Activated CD4-positive, alpha-beta T cell treated with anti-CD3 and anti-CD28 coated beads, Interleukin-10, Interleukin-2, amounts not matched to agents 100 ng/mL and 50 ng/mL, durations not matched to agents 16 hours and 8 hours (primary cell): ENCODE measurements at regions not wholly inside any gene's neighbourhood (a gene's known extent, or its start where the extent isn't known, plus 50 kb on each side); places are given as distances from the start of the nearest gene placed in this dataset.

Experiments
- DNase-seq: peaks from one replicate; pipeline ENCODE4 v3.0.0-alpha.2; 2020

DNA sequence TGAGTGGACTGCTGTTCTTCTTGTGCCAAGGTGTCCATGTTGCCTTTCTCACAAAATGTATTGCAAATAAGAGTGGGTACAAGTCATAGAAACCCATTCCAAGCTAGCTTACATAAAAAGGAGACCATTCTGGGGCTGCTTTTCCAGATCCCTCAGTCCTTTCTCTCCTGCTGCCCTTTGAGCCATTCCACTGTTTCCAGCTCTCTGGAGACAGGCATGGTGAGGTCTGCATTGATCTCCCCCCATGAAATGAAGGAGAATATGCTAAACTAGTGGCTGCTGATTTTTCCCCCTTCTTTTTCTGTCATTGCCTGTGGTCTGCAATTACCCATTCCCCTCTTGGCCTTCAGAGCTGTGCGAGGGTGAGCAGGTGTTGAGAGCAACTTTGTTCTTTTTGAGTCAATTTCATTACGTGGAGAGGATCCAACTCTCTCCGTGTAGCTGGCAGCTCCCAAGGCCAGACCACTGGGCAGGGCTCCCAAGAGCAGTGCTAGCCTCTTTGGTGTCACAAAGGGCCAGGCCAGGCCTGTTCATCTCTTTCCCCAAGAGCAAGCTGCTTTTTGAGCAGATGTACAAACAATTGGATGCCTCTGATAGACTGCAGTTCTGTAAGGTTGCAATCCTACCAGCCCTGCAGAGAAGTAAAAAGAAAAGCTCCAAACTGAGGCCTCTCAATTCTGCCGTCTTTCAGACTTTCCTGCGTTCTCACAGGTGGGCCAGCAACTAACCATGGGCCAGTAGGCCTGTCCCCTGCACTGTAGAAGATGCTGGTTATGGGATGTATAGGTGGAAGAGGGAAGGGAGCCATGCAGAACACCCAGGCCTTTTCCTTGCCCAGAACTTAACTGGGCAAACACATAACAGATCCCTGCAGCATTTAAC is 96.1 kb upstream of the ARMC2 start:
- no peak for DNase-seq

DNA sequence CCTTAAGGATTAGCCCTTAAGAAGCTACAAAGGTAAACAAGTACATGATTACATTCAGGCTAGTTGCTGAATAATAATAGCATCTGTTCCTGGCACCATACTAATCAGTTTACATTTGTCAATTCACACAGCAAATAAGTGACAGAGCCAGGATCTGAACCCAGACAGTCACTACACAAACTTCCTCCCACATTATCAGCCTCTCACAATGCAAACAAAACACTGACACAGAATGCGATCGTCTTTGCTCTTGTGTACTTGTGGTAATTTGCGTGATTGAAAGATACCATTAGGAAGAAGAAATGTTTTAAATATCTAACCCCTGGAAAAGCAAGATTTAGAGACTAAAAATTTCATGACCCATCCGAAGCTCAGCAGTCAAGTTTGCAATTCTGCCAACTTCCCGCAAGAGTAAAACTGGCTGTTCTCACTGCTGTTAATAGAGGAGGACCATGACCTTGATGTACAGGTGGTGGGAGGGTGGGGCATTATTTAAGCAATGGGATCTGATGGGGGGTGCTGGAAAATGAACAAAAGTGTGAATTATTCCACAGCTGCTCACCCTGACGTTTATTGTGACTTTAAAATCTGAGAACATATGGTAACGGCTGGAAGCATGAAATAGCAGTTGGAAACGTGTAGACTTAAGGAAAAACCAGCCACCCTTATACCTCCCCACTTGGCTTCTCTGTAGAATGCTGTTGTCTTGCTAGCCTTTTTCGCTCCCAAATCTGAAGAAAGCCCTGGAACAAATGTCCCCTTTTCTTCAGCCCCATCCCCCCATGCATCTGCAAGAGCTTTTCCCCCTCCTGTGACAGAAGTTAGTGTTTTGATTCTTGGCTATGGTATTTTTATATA is 95.3 kb upstream of the ARMC2 start:
- no peak for DNase-seq

DNA sequence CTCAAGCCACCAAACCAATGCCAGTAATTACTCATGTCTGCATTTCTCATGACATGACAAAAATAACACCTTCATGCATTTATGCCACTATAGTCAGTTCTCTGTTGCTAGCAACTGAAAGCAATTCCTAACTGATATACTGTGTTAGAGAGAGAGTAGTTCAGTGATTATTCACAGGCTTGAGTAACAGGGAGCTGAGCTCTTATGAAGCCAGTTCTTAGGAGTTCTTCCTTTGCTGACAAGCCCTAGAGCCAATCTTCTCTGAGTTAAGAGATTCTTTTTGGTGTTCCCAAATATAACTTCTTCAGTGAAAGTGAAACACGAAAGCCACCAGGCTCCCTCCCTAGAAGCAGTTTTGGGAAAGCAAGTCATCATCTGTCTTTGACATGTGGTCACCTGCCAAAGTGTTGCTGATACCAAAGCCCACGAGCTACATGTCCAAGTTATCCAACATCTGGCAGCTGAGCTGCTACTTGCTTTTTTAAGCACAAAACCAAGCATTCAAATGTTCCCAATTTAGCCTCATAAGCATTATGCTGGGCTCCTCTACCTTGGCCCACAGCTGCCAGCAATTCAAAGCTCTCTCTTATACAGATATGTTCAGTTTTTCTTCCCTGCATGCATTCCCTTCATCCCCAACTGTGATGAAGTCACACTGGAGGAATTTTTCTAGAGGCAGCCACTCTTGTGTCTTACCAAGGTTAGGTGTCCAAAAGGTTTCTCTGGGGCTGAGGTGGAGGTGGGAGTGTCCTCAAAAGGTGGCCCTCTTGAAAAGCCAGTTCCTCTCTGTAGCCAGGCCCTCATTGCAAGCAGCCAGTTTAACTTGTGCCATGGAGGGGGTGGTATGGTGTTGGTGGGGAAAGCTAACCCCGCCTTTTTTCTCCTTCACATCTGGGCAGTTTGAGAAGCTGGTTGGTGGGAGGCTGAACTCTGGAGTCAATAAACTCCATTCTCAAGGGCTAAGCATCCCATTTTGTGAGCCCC is 92.7 kb upstream of the ARMC2 start:
- no peak for DNase-seq

DNA sequence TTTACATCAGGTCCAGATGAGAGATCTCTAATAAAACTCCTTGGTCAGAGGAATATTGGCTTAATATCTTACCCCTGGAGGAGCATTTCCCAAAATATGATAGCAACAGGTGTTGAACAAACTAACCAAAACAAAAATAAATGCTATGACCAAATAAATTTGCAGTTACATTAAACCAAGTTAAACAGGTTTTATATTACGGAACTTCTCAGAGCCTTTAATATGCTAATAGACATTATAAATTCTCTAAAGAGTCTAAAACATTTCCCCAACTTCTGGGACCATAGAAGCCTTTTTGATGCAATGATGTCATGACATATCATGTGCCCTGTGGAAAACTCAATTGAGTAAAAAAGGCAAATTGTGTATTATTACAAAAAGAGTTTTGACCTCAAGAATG is 90.9 kb upstream of the ARMC2 start:
- DNase-seq = no peak

DNA sequence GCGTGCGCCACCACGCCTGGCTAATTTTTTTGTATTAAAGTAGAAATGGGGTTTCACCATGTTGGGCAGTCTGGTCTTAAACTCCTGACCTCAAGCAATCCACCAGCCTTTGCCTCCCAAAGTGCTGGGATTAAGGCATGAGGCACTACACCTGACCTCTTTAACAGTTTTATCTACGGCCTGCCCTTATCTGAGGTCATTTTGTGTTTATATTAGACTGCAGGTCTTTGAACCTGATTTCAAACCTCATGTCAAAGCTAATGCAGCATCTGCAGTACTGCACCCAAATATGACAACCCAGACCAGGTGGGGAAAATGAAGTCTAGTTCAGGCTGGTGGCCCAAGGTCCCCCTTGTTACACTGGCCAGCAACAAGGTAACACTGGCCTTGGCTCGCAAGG is 89.3 kb upstream of the ARMC2 start:
- no peak for DNase-seq

DNA sequence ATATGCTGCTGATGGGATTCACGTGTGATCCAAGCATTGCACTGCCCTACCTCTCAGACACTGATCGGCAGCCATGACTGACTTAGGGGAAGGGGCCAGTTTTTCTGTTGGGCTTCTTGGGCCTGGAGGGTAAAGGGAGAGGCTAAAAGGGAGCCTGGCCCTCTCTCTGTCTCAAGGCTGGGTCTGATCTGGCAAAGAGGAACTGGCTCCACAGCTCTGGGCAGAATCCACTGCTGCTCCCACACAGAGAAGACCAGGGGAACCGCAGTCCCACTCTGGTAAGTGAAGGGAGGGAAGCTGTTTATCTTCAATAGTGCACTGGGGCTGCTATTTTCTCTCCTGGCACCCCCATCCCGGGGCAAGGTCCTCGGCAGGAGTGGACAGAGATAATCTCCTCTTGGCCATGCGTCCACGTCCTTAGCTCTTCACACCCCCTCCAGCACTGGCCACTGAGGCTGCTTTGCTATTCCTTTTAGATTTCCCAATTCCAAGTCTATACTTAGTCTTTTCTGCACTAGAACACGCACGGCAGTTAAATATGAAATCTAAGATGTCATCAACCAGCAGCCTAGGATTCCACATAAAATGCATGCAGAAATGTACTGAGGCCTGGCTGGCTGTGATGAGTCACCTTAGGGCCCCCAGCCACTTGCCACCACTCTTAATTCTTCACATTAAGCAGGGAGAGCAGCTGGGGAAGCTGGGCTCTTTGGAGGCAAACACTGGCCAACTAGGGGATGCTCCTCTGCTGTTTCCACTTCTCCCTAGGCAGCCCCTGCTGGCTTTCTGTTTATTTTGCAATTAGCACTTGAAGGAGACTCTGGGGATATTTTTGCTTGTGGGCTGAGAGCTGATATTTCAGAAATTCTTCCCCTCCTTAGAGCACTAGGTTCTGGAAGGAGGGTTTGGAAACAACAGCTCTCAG is 87.8 kb upstream of the ARMC2 start:
- no peak for DNase-seq

DNA sequence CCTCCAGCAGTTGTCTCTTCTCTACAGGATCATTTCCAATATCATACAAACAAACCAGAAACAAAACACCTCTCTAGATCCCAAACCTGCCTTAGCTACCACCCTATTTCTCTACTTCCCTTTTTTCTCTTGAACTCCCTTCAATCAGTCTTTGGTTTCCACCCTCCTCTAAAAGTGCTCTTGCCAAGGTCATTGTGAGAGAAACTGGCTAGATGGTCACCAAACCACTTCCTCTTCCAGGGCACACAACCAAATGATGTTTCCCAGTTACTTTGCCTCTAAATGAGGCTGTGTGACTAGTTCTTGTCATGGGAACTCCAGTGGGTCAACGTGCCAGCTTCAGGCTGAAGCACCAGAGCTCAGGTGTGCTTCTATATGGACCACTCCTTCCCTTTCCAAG is 85.8 kb upstream of the ARMC2 start:
- DNase-seq = no peak

DNA sequence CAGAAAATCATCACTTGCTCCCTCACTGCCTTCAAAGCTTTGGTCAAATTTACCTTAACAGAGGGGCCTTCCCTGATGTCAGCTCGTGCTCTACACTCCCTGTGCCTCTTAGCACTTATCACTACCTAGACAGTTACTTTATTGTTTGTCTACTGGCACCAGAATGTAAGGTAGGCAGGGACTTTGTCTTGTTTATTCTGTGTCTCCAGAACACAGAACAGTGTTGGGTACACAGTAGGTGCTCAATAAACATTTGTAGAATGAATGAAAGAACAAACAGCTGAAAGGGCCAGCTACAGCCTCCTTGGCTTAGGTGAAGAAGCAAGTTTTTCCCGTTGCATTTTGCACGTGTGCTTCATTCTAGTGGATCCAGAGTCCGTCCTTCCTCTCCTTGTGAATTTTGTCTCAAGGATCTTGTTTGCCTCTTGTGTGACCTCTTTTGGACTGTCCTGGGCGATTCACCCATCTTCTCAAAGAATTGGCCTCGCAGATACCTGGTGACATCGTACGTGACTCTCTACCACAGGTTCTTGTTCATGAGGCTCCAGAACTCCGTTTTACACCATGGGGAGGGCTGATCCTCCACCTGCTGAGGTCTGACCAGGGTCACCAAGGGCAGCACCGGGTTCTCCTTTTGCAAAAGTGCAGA is 84.2 kb upstream of the ARMC2 start:
- DNase-seq = no peak

DNA sequence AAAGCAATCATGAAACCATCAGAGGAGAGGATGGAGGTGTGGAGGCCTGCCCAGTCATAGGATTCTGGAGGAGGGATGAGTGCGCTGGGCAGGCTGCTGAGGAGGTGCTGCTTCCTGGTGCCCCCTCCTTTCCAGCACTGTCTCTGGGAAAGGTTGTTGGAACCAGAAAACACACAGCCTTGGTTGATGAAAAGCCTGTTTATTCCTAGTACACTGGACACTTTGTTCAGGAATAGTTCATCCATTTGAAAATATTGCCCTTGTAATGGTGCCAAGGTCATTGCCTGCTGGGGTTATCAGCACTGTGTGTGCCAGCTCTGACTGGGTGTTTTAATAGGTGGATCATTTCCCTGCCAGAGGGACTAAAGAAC is 83.7 kb upstream of the ARMC2 start:
- DNase-seq = no peak

DNA sequence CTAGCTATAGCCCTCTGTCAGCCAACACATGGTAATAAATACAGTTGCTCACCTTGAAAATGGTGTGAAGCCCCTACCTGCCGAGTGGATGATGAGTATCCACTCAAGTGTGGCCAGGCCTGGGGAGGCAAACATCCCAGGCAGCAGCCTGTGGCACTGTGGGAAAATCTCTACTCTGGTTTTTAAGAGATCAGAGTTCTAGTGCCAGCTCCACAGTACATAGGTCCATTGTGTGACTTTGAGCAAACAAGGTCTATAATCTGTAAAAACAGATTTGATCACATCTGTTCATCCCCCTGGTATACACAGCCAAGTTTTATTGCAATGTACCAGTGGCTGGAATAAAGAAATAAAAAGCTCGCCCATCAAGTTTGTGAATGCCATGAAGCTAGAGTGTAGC is 82.7 kb upstream of the ARMC2 start:
- DNase-seq = no peak

DNA sequence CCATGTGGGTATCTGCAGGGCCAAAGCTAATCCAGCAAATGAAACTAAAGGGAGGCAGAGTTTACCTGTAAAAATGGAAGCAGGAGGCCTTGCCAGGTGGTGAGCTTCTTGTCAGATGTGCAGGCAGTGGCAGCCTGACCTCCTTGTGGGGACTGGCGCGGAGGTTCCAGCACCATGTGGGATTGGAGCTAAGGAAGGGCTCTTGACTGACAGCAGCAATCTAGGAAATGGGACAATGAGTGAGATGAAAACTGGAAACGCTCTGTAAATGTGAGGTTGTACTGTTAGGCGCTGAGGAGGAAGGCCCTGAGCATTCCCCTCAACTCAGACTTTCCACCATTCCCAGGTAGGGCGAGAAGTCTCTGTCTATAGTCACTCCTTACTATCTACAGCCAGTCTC is 81.8 kb upstream of the ARMC2 start:
- DNase-seq = no peak

DNA sequence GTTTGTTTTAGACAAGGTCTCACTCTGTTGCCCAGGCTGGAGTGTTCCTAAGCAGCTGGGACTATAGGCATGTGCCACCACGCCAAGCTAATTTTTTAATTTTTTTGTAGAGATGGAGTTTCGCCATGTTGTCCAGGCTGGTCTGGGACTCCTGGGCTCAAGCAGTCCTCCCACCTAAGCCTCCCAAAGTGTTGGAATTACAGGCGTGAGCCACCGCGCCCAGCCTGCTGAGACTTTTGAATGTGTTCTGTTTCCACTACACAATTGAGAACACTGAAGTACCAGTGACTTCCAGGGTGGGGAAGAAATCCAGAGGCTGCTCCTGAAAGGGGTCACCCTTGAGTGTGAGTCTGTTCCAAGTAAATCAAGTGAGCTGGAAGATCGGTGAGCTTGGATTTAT is 81.3 kb upstream of the ARMC2 start:
- no peak for DNase-seq

DNA sequence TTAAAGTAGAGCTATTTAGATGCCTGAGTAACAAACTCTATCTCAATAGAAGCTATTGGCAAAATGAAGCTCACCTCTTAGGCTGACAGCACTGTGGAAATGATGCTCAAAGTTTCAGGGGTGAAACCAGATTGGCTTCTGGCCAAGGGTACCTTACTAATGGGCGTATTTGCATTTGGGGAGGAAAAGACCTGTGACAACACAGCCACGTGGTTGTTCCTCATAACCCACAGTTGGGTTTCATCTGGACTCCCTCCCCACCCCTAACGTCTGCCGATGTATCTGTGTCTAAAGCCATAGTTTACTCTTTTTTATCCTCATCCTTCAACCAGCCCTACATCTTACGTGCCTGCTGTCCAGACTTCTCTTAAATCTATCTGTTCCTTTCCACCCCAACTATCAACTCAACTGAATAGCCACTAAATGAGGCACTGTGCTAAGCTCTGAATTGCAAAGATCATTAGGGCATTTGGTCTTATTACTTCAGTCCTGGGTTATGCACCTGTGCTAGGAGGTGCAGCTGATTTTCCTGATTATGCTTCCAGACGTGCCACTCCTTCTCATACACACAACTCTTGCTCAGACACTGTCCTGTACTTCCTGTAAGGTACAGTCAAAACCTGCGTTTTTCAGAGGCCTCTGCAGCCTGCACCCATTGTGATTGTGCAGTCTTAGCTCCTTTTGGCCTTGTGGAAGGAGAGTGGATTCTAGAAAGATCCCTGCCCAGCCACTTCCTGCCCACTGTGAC is 80.6 kb upstream of the ARMC2 start:
- no peak for DNase-seq

DNA sequence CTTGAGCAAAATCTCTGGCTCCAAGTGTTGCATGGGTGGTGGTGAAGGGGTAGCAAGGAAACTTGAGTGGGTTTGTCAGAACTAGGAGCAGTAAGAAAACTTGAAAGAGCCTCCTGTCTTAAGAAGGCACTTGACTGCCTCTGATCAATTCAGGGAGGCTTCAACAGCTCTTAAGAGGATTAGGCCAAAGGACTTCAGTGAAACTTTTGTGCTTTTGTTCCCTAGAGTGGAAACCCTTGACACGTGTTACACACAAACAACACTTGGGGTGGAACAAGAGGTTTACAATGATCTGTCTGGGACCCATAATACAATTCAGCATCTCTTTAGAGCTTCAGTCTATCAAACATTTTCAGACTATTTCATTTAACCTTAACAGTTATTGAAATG is 80.1 kb upstream of the ARMC2 start:
- no peak for DNase-seq

DNA sequence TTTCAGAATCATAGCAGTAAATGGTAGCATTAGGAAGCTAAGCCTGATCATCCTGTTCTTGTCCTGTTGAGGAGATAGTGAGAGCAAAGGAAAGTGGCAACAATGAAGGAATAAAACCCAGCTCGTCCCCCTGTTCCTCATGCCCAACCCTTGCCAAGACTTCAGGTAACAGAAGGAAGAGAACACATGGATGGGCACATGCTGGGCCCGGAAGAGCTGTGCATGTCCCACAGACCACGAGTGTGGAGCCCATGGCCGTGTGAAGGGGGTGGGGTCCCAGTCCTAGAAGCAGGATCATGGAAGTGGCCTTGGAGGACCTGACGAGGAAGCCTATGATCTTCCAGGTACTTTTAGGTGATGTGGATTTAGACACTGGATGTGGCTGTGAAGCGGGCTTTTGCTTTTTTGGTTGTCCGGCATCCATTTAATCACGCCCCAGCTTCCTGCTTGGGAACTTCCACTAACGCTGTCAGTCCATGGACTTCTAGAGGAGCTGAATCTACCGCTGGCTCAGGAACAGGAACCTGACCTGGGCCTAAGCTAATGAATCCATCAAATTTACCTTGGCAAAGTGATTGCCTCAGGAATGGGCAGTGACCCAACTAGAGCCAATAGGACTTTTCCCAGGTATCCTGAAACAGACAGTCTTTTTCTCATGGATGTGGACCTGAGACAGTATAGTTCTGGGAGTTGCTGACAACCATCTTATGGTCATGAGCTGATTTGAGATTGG is 79.3 kb upstream of the ARMC2 start:
- no peak for DNase-seq

DNA sequence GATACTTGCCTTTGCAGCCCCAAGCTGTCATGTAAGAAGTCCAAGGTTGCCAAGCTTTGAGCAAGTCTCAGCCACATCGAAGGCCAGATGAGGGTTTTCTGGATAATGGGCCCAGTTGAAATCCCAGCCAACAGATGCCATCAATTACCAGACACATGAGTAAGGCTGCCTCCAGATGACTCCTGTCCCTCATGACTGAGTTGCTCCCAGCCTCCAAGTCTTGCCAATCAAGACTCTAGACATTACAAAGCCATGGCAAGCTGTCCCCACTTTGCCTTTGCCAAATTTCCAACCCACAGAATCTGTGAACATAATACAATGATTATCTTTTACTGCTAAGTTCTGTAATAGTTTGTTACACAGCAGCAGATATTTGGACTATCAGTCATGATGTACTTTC is 76.8 kb upstream of the ARMC2 start:
- DNase-seq = no peak

DNA sequence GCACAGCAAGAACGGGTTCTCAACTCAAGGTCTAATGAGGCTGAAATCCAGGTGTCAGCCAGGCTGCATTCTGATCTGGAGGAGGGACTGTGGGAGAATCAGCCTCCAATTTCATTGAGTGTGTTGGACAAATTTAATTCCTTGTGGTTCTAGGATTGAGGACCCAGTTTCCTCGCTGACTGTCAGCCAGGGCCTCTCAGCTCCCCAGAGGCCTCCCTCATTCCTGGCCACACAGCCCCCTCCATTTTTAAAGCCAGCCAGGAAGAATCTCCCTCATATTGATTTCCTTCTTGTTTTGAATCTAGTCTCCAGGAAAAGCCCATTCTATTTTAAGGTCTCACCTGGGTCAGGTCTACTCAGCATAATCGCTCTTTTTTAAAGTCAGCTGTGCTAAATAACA is 73.7 kb upstream of the ARMC2 start:
- DNase-seq = no peak

DNA sequence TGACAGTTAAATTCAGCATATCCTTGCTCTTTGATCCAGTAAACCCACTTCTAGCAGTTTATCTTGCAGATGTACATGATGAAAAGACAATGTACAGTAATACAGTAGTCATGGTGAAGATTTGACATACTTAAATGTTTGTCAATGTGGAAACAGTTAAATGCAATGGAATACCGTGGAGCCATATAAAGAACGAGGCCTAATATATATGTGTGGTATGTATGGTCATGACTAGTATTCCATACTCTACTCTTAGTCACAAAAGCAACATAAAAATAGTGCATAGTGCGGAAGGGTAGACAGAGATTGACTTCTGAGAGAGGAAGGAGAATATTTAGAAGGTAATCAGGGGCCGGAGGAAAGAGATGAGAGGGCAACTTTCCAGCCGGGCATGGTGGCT is 70.7 kb upstream of the ARMC2 start:
- no peak for DNase-seq

DNA sequence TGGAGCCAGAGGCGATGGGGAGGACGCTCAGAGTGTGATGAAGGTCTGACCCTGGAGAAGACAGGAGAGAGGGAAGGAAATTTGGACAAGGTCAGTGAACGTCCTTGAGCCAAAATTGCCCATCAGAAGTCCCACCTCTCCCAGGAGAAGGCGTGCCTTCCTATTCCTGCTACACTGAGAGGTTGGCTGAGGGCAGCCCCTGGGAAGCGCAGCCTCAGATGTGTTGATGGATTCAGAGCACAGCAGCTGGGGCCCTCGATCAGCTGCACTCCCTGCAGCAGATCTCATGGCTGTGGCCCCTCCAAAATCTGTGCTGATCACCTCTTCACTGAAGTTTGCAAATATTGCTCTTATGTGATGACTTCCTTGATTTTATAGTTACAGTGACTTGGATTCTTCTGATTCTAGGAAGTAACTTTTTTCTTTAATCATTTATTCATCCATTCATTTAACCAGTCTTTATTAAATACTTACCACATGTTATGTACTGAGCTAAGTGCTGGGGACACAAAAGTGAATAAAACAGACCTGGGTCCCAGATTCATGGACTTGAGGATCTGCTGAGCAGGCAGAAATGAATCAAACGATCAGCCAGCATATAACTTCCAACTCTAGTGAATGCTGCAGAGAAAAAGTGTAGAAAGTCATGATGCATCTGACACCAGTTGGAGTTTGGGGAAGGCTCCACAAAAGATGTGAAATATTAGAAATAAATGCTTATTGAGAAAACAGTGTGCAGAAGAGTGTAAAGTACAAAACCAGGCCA is 69.6 kb upstream of the ARMC2 start:
- no peak for DNase-seq
